MV-4-11 (cell line): ENCODE measurements at regions not wholly inside any gene's neighbourhood (a gene's known extent, or its start where the extent isn't known, plus 50 kb on each side); places are given as distances from the start of the nearest gene placed in this dataset.

Experiments
- DNase-seq: peaks from one replicate; lab custom pipeline; 2025; lab: John Stamatoyannopoulos, UW

DNA sequence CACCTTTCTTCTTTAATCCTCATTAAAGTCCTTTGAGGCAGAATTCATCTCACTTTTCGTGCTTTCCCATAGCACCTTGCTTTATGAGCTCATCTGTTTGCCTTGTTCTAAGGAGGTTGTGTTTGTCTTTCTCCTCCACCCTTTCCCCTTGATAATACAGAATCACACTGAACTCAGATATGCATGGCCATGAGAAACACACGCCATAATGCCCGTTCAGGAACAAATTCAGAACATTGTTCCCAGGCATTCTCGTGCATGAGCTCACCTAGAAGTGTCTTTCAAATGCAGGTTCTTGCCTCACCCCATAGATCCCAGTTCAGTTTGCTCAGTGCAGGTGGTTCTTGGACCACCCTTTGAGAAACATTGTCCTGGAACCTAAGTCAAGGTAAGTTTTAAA is 71.1 kb downstream of the TMEM114 start:
- no peak for DNase-seq

DNA sequence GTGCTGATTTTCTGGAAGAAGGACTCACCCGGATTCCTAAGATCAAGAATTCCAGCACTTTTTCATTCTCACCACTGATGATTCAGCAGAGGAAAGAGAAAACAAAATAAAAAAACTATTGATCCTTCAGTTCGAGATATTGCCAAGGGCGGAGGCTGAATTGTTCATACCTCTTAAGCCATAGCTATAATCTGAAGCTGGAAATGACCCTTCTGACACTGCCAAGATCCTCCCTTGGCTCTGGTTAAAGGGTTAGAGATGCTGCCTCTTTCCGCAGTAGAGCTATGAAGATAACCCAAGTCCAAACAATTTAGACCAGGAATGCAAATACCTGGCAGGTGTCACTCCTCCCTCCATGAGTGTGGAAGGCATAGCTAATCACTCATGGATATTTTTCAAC is 73.0 kb downstream of the TMEM114 start:
- DNase-seq, result no peak

DNA sequence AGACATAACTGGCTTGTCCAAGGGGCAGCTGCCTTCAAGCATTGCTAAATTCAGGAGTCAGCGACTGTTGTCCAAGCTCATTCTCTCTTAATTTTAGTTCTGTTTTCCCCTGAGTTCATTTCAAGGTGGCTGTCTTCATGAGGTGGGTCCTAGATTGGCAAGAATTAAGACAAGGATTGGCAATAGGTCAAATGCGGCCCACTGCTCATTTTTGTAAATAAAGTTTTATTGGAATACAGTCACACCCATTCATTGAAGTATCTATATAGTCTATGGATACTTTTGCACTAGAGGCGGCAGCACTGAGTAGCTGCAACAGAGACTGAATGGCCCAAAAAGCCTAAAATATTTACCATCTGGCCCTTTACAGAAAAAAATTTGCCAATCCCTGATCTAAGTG is 73.8 kb downstream of the TMEM114 start:
- no peak for DNase-seq

DNA sequence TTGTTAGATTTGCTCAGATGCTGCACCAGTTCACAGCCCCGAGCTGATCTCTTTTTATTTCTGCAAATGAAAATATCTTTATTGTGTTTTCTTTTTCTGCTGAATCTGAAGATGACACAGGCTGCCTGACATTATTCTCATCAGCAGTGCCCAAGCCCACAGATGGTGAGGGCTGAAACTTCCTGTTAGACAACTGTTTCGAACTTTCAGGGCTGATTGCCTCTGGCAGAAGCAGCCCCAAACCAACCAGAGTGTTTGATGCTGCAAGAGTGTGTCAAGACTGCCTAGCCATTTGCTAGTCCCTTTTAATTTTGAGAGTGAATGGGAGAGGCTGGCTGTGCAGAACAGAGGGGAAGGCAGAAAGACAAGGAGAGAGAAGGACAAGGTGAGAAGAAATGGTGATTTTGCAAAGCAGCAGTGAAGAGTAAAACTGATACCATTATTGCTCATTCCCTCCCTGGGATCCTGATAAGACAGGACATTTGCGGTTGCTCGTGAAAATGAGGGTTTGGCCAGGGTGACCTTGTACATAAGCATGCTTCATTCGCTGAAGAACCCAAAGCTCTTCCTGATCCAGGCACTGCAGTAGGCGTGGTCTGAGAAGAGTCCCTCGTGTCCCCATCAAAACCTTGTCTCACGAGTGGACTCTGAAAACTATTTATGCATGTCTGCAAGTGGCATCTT is 77.2 kb downstream of the TMEM114 start:
- no peak for DNase-seq

DNA sequence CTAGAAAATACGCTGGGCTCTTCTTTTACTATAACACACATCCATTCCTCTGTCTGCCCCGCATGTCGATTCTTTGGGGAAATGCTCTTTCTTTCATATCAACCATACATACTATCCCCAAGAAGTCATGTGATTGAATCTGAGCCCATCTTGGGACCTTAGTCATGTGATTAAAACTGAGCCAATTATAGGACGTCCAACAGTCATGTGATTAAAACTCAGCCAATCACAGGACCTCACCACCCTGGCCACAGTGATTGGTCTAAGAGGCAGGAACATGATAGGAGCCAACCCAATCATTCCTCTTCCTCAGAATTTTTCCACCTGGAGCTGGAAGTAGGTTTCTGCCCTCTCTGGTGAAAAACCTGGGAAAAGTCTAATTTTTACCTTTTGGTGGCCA is 78.8 kb downstream of the TMEM114 start:
- no peak for DNase-seq

DNA sequence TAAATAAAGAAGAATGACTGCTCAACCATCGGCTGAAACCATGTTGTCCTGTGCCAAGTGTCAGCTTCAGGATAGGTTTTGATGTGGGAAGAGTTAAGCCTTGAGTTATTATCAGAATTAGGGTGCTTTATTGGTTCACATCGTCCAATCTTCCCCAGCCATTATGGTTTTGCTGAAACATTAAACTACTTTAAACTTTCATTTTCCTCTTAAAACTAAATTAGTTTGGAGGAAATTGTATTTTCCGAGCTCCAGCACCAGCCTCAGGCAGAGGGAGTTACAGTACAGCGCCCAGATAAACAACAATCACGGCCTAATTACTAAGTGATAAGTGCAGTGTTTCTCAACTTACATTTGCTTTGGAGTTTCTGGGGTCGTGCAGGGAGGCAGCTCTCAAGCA is 80.2 kb downstream of the TMEM114 start:
- no peak for DNase-seq

DNA sequence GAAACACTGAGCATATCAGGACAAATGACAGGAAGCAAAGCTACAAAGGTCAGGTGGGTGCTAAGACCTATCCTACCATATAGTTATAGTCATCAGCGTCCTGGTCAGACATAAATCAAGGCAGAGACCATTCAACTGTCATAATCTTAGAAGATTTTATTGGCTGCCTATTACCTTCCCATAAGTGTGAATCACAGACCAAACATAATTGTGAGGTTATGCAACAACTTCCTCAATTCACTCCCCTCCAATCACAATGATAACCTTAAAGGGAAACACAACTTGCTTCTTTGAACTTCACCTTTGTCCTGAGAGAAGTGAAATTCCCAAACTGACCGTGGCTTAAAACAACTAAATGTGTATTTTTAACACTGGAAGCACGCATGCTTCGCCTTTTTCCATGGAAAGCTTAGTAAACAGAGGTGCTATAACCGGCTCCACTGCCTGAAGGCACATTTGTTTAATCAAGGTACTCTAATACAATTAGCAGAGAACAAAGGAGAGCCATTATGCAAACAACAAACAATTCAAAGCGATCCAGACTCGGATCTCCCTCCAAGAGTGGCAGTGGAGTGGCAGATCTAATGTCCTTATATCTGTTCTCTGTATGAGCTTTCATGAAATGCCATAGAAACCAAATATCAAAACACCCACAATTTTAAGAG is 84.9 kb downstream of the TMEM114 start:
- peak; percentile 66 for DNase-seq

- DNase-seq, result no peak
These were observed 87.9 kb downstream of the TMEM114 start for GRCh38 chr16:8502446-8502845.

GRCh38 chr16:8500351-8500750 is 90.0 kb downstream of the TMEM114 start:
- DNase-seq, result no peak

DNA sequence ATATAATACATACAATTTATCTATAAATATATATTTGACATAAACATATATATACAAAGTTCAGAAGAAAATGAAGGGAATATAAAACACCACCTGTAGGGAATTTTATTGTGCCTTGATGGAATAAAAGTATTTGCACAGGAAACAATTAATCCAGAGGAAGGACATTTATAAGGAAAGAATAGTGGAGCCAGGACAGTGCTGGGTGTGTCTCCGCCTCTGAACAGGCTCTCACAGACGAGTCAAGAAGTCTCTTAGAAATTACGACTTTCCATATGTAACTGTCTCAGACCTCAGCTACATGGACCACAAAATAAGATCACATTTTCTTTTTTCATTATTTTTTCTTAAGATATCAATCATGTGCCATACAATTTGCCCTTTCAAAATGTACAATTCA is 93.9 kb downstream of the TMEM114 start:
- no peak for DNase-seq

DNA sequence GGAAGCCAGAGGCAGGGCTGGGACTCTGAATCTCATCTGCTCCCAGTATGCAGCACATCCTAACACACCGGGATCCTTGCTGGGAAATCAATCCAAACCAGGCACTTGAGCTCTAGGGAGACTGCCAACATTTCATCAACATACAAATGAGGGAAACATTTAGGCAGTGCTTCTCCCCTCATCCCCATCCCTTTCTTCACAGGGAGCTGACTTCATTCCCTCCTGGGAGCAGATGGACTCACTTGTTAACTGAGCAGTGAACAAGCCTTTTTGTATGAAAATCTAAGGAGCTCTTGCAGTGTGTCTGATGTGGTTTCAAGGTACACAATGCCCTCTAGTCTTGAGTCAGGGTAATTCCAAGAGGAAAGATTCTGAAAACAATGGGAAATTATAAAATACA is 96.3 kb downstream of the TMEM114 start:
- no peak for DNase-seq

- DNase-seq, result no peak
These were observed 97.6 kb downstream of the TMEM114 start for GRCh38 chr16:8492690-8493089.

- DNase-seq, result no peak
These were observed 100.7 kb downstream of the TMEM114 start for GRCh38 chr16:8489580-8489979.

DNA sequence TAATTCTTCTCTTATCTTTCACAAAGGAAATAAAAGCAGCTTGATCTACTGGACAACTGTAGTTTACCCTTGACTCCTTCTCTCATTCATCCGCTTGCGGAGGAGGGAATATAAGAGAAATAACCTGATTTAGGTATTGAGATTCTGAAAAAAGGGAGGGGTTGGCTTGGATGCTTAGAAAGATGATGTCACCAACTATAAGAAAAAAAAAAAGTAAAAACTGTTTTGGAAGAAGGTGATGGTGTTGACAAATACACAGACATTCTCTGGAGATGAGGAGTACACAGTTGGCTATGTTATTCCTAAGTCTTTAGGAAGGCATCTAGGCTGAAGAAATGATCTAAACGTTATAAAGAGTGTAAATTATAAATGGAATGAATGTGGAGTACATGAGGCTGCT is 103.3 kb downstream of the TMEM114 start:
- no peak for DNase-seq

GRCh38 chr16:8483396-8483795 is 106.9 kb downstream of the TMEM114 start:
- no peak for DNase-seq

DNA sequence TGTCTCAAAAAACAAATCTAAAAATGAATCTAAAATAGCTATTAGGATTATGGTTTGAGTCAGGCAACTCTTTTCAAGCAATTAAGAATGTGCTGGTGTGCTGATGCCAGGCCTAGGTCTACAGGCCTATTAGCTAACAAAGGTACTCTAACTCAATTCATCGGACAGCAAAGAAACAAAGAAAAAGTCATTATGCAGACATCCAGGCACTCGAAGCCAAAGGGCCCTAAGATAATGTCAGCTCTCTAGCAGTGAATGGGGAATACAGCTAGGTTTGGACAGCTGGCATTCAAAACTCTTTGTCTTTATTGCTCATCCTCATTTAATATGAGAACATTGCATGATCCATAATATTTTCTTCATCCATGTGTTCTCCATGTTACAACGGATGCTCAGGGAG is 108.5 kb downstream of the TMEM114 start:
- DNase-seq, result no peak

DNA sequence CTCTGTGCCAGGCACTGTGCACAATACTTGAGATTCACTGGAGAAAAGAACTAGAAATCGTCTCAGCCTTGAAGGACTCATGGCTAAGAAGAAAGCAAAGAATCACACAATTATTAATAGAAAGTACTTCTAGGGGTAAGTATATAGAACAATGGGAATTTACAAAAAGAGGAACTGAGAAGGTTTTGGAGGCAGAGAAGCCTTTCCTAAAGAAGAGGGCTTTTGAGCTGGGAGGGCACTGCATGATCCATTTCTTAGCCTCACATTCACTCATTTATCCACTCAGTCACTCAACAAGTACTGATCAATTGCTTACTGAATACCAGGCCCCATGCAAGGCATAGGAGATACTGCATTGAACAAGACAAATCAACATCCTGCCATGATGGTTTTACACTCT is 113.5 kb downstream of the TMEM114 start:
- DNase-seq, result peak; percentile 1

DNA sequence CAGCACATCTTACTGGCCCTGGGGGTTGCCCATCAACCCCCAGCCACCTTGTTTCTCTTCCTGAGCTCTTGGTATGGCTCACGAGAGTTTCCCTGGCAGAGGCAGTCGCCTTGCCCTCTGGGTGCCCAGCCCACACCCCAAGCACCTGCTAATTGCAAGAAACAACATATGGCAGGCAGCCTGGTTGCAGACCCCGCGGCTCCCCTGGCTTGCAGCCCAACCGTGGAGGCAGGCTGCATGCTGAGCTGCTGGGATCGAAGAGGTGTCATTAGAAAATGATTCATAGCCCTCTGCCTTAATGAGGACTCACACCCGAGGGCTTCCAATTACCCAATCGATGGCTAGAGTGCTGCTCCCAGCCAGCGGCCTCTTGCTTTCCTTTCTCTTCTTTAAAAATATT is 115.7 kb downstream of the TMEM114 start:
- DNase-seq, result no peak

DNA sequence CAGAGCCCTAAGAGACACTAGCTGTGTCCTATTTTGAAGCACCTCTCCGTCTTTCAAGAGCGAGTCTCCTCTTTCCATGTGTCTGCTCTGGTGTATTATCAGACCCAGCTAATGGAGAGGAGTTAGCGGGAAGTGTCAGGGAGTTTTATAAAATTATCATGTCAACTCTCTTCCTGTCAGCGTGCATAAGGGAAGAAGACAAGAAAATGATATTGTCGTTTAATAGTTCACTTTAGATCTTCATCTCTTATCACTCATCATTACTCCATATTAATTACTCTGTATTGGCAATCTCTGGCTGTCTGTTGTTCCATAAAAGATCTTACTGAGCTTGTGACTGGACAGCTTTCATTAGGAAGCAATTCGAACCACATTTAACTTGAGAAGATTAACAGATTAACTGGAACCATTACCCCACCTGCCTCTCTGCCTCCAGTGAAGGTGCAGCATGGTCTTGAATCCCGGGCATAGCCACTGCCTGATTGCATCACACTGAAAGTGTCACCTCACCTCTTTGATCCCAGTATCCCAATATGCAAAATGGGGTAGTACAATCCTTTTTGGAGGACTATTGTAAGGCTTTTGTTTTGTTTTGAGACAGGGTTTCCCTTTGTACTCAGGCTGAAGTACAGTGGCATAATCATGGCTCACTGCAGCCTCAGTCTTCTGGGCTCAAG is 121.1 kb downstream of the TMEM114 start:
- DNase-seq, result no peak

DNA sequence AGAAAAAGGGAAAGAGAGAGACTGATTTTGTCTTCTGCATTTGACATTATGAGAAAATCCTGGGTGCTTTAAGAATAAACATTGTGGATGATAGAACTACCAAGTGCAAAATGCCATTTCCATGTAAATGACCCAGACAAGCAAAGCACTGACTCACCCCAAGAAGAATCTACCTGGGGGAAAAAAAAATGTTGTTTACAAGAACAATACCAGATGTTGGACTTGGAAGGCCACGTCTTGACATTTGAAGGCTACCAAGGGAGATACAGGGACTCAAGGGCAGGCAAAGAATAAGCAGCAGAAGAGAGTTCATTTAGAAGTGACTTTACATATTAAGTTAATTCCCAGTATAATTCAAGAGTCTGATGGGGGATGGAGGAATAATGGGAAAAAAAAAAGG is 125.3 kb downstream of the TMEM114 start:
- no peak for DNase-seq

GRCh38 chr16:8459085-8459733 is 131.1 kb downstream of the TMEM114 start:
- DNase-seq, result no peak

DNA sequence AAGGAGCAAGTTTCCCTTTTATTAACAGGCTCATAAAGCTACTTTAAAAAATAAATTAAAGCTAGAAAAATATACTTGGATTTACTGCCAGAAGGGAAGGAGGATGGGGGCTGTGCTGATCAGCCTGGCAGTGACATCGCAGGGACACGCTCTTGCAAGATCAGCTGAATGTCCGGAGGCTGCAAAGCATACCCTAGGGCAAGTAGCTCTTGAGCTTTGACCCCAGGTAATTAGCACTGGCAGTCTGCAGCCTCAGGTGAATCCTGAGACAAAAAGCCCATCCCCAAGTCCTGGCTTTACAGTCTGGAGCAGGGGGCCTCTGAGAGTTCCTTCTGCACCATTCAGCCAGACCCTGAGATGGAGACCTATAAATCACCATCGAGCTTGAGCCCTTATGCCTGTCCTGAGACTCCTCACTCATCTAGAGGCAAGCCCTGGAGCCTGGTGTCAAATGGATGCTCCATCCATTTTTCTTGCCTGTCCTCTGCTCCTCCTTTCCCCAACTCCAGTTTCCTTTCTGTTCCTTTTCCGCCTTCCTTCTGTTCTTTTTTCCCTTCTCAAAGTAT is 131.7 kb downstream of the TMEM114 start:
- DNase-seq, result no peak

DNA sequence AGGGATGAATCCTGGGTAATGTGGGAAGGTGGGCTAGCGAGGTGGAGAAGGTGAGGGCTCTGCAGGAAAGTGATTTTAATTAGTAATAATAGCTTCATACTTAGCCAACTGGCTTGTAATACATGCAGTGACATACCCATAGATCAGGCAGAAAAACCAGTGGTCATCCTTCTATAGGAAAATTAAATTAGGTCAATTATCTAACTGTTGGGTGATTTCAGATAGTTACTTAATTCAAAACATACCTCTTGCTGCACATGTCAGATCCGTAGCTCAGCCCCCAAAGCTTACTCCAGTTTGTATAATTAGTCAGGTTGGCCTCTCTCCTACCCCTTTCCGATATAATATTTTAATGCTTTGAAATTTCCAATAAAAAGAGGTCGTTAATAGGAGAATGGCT is 137.0 kb downstream of the TMEM114 start:
- no peak for DNase-seq
